CD14-positive monocyte (primary cell): ENCODE measurements at regions not wholly inside any gene's neighbourhood (a gene's known extent, or its start where the extent isn't known, plus 50 kb on each side); places are given as distances from the start of the nearest gene placed in this dataset.

Experiments
- DNase-seq, 3 donors: peaks; one replicate each; pipeline ENCODE4 v3.0.0-alpha.2; 2011 to 2022
- H2AFZ ChIP-seq: 2 replicates; pipeline ENCODE4 v1.6.0; 2012; ENCODE audit warnings: mild to moderate bottlenecking, low read depth, low read length, inconsistent platforms; ENCODE audit not compliant: insufficient read depth, poor library complexity, severe bottlenecking
- H3K27ac ChIP-seq, 2 donors: 1 replicate in 1 of 2; 2 replicates in 1 of 2; pipeline ENCODE4 v1.5.1; 2012 to 2013; ENCODE audit warnings: low read length in 2 of 2, control low read depth in 1 of 2, inconsistent platforms in 1 of 2, low read depth in 1 of 2, mild to moderate bottlenecking in 1 of 2
- H3K27me3 ChIP-seq, 2 donors: one replicate each; pipeline versions ENCODE4 v1.6.0 to v1.6.1; 2011 to 2013; ENCODE audit warnings: low read length in 2 of 2; ENCODE audit not compliant: control insufficient read depth in 2 of 2, insufficient read depth in 2 of 2
- H3K36me3 ChIP-seq, 2 donors: replicated peaks in 1 of 2; 1 replicate in 1 of 2; 2 replicates in 1 of 2; pipeline versions ENCODE4 v1.5.1 to v1.6.1; 2012 to 2013; ENCODE audit warnings: low read length in 2 of 2, control low read depth in 1 of 2, inconsistent platforms in 1 of 2, mild to moderate bottlenecking in 1 of 2; ENCODE audit not compliant: insufficient read depth in 2 of 2, control insufficient read depth in 1 of 2
- H3K4me1 ChIP-seq, 2 donors: 1 replicate in 1 of 2; 2 replicates in 1 of 2; pipeline versions ENCODE4 v1.5.1 to v1.6.1; 2012 to 2013; ENCODE audit warnings: low read length in 2 of 2, control low read depth in 1 of 2, inconsistent platforms in 1 of 2, mild to moderate bottlenecking in 1 of 2, moderate library complexity in 1 of 2; ENCODE audit not compliant: insufficient read depth in 2 of 2, control insufficient read depth in 1 of 2
- H3K4me2 ChIP-seq: replicated peaks from 2 replicates; pipeline ENCODE3; 2012; ENCODE audit warnings: low read length, moderate library complexity, mild to moderate bottlenecking; ENCODE audit not compliant: poor library complexity, severe bottlenecking; ENCODE audit errors: extremely low read depth
- H3K4me3 ChIP-seq, 3 experiments: fragments of 200-600 bp in 1 of 3; sonication (generic) in 1 of 3; replicated peaks in 1 of 3; 1 replicate in 2 of 3; 2 replicates in 1 of 3; pipeline ENCODE4 v1.5.1; 2011 to 2013; ENCODE audit warnings: low read length in 3 of 3, mild to moderate bottlenecking in 3 of 3, control low read depth in 2 of 3, low read depth in 2 of 3, inconsistent platforms in 1 of 3, moderate library complexity in 1 of 3
- H3K79me2 ChIP-seq: 2 replicates; pipeline ENCODE4 v1.6.0; 2012; ENCODE audit warnings: mild to moderate bottlenecking, control low read depth, inconsistent platforms, low read length, moderate library complexity; ENCODE audit not compliant: insufficient read depth
- H3K9ac ChIP-seq: 2 replicates; pipeline ENCODE4 v1.6.0; 2017; ENCODE audit warnings: low read length, mild to moderate bottlenecking; ENCODE audit not compliant: insufficient read depth, poor library complexity, severe bottlenecking
- H3K9me3 ChIP-seq, 2 donors: replicated peaks in 1 of 2; 1 replicate in 1 of 2; 2 replicates in 1 of 2; pipeline versions ENCODE4 v1.5.1 to v1.6.1; 2012 to 2013; ENCODE audit warnings: low read length in 2 of 2, control low read depth in 1 of 2; ENCODE audit not compliant: control insufficient read depth in 1 of 2, insufficient read depth in 1 of 2
- H4K20me1 ChIP-seq: 2 replicates; pipeline ENCODE4 v1.6.0; 2012; ENCODE audit warnings: mild to moderate bottlenecking, low read length, control low read depth, moderate library complexity; ENCODE audit not compliant: insufficient read depth
- H3K27ac Mint-ChIP-seq, 7 donors: one replicate each; pipeline ENCODE4 v1.8.0; 2020; ENCODE audit warnings: mild to moderate bottlenecking in 7 of 7, mixed read lengths in 7 of 7, moderate library complexity in 6 of 7, inconsistent platforms in 2 of 7
- H3K27me3 Mint-ChIP-seq, 3 donors: one replicate each; pipeline ENCODE4 v1.8.0; 2021 to 2022; ENCODE audit warnings: low read depth in 3 of 3, mild to moderate bottlenecking in 3 of 3, mixed read lengths in 3 of 3, moderate library complexity in 3 of 3, inconsistent platforms in 1 of 3
- H3K36me3 Mint-ChIP-seq, 2 donors: one replicate each; pipeline ENCODE4 v1.8.0; 2020; ENCODE audit warnings: mixed read lengths in 2 of 2, inconsistent platforms in 1 of 2, mild to moderate bottlenecking in 1 of 2
- H3K4me1 Mint-ChIP-seq: one replicate; pipeline ENCODE4 v1.8.0; 2020; ENCODE audit warnings: mild to moderate bottlenecking, mixed read lengths
- H3K4me3 Mint-ChIP-seq, 2 donors: one replicate each; pipeline ENCODE4 v1.8.0; 2020; ENCODE audit warnings: mild to moderate bottlenecking in 2 of 2, mixed read lengths in 2 of 2, moderate library complexity in 1 of 2
- H3K9me3 Mint-ChIP-seq, 7 donors: one replicate each; pipeline ENCODE4 v1.8.0; 2020 to 2022; ENCODE audit warnings: mixed read lengths in 7 of 7, mild to moderate bottlenecking in 6 of 7, moderate library complexity in 6 of 7, inconsistent platforms in 2 of 7
- CTCF ChIP-seq: fragments of 200-600 bp; IDR thresholded peaks from one replicate; pipeline ENCODE4 v1.8.0; 2022; ENCODE audit warnings: antibody characterized with exemption, mild to moderate bottlenecking
- WGBS: methylation state at CpG from one replicate; pipeline ENCODE4 v1.1.5; 2013; ENCODE audit warnings: missing lambda C conversion rate; ENCODE audit not compliant: insufficient coverage; 5-methylcytosine and 5-hydroxymethylcytosine counted together
- intact Hi-C, 2 donors: fragments of 100-400 bp; cut with micrococcal nuclease; formaldehyde crosslinking; loops; one replicate each; pipeline versions ENCODE4 v1.15.0 to v1.15.1; 2023

GRCh38 chr10:3666525-3667302 lies 118.3 kb downstream of the KLF6 start:
- H3K4me1 ChIP-seq: peaks cover 48 to 54% of the 10 kb centered on the region in 2 donors
- intact Hi-C loops: no loop called here
- no peaks in the 10 kb centered on the region for H3K36me3 ChIP-seq
- DNase-seq: peak; percentile 59 to 66 (median 60)
- WGBS: 15% methylated on average over 10 of the region's 14 CpGs
- Mint-ChIP-seq H3K27me3 (peaks cover 0 to 11% (median 7%) of the 10 kb centered on the region in 3 donors), H3K27ac (peak overlapping the region in 6 of 7 donors; percentile 6 to 78 (median 51)), H3K4me3 (peak overlapping the region; percentile 18 to 85), H3K9me3 (peaks cover 0 to 2% (median 0%) of the 10 kb centered on the region in 7 donors), H3K36me3 (no peaks in the 10 kb centered on the region), H3K4me1 (peaks cover 53% of the 10 kb centered on the region)
- peak overlapping the region in 1 of 3 experiments; percentile 30 for H3K4me3 ChIP-seq
- H4K20me1 ChIP-seq: no peaks in the 10 kb centered on the region
- H3K4me2 ChIP-seq: peak overlapping the region; percentile 46
- H3K27ac ChIP-seq: peak overlapping the region in 1 of 2 donors; percentile 37
- H3K9ac ChIP-seq: no peak overlapping the region
- peak overlapping the region; percentile 38 for H2AFZ ChIP-seq
- no peaks in the 10 kb centered on the region for H3K79me2 ChIP-seq
- TF ChIP-seq CTCF: no peak
- H3K27me3 ChIP-seq: no peaks in the 10 kb centered on the region
- no peaks in the 10 kb centered on the region for H3K9me3 ChIP-seq

- peaks cover 35 to 41% of the 10 kb centered on the region in 2 donors for H3K4me1 ChIP-seq
- no peak overlapping the region for H3K9ac ChIP-seq
- no peak for TF ChIP-seq CTCF
- no peaks in the 10 kb centered on the region for H3K36me3 Mint-ChIP-seq
- H3K9me3 ChIP-seq: no peaks in the 10 kb centered on the region
- H3K27ac ChIP-seq: no peak overlapping the region
- H3K27me3 ChIP-seq: no peaks in the 10 kb centered on the region
- no peak overlapping the region for H3K4me2 ChIP-seq
- 93% methylated on average over 12 of the region's 15 CpGs for WGBS
- no peak overlapping the region for H3K4me3 Mint-ChIP-seq
- intact Hi-C loops: no loop called here
- H3K9me3 Mint-ChIP-seq: peaks cover 0 to 2% (median 0%) of the 10 kb centered on the region in 7 donors
- no peaks in the 10 kb centered on the region for H3K79me2 ChIP-seq
- H3K4me3 ChIP-seq: no peak overlapping the region
- H4K20me1 ChIP-seq: no peaks in the 10 kb centered on the region
- DNase-seq: no peak
- no peak overlapping the region for H2AFZ ChIP-seq
- peaks cover 40% of the 10 kb centered on the region for H3K4me1 Mint-ChIP-seq
- H3K27ac Mint-ChIP-seq: no peak overlapping the region
- H3K36me3 ChIP-seq: no peaks in the 10 kb centered on the region
- H3K27me3 Mint-ChIP-seq: peaks cover 1 to 16% (median 7%) of the 10 kb centered on the region in 3 donors
Observed at GRCh38 chr10:3665316-3665908, 119.6 kb downstream of the KLF6 start.
